PFSK-1 (cell line): ENCODE measurements at regions not wholly inside any gene's neighbourhood (a gene's known extent, or its start where the extent isn't known, plus 50 kb on each side); places are given as distances from the start of the nearest gene placed in this dataset.

Experiments used
- FOXP2 ChIP-seq: optimal IDR thresholded peaks from 2 replicates; pipeline ENCODE3; 2011; ENCODE audit warnings: borderline replicate concordance, control low read depth, inconsistent platforms; ENCODE audit not compliant: insufficient read depth; ENCODE audit errors: extremely low read length, extremely low read depth
- POLR2AphosphoS5 ChIP-seq: IDR thresholded peaks from 2 replicates; pipeline ENCODE4 v1.6.1; 2012; ENCODE audit warnings: low read depth, mild to moderate bottlenecking, control low read depth, low read length, moderate library complexity
- REST ChIP-seq, 2 experiments: IDR thresholded peaks; 2 replicates each; pipeline versions ENCODE4 v1.6.1 to v1.8.0; 2011 to 2012; ENCODE audit warnings: low read depth in 2 of 2, low read length in 2 of 2, control low read depth in 1 of 2, inconsistent platforms in 1 of 2, mild to moderate bottlenecking in 1 of 2, moderate library complexity in 1 of 2; ENCODE audit not compliant: insufficient read depth in 1 of 2
- SIN3A ChIP-seq: IDR thresholded peaks from 2 replicates; pipeline ENCODE4 v1.6.1; 2012; ENCODE audit warnings: mild to moderate bottlenecking, low read length, moderate library complexity, borderline replicate concordance; ENCODE audit not compliant: insufficient read depth
- TAF1 ChIP-seq: IDR thresholded peaks from 2 replicates; pipeline ENCODE4 v1.6.1; 2012; ENCODE audit warnings: low read length, control low read depth, borderline replicate concordance; ENCODE audit not compliant: insufficient read depth

- no peak for TF ChIP-seq POLR2AphosphoS5
- TF ChIP-seq REST (IDR thresholded peaks at IDR 0.05; ENCODE audit: insufficient read depth in 1 of 2, low read depth in 2 of 2, low read length in 2 of 2) = no peak
These were observed 64.9 kb upstream of the ZBTB40 start for GRCh38 chr1:22386774-22387173.

- TF ChIP-seq TAF1 (no peak), POLR2AphosphoS5 (no peak), SIN3A (no peak), FOXP2 (no peak), REST (IDR thresholded peaks at IDR 0.05; ENCODE audit: insufficient read depth in 1 of 2, low read depth in 2 of 2, low read length in 2 of 2) (no peak)
These were observed 63.6 kb upstream of the ZBTB40 start for GRCh38 chr1:22387919-22388580.

GRCh38 chr1:22388671-22389450, 62.8 kb upstream of the ZBTB40 start:
- TF ChIP-seq FOXP2 (no peak), REST (IDR thresholded peaks at IDR 0.05; ENCODE audit: insufficient read depth in 1 of 2, low read depth in 2 of 2, low read length in 2 of 2) (no peak), SIN3A (no peak), POLR2AphosphoS5 (no peak)

GRCh38 chr1:22393587-22393986, 58.1 kb upstream of the ZBTB40 start:
- TF ChIP-seq SIN3A (no peak), FOXP2 (no peak), REST (IDR thresholded peaks at IDR 0.05; ENCODE audit: insufficient read depth in 1 of 2, low read depth in 2 of 2, low read length in 2 of 2) (no peak), POLR2AphosphoS5 (no peak), TAF1 (no peak)
